Upper lobe of left lung (tissue), 4 donors: ENCODE measurements at regions not wholly inside any gene's neighbourhood (a gene's known extent, or its start where the extent isn't known, plus 50 kb on each side); places are given as distances from the start of the nearest gene placed in this dataset.

Experiments
- CTCF ChIP-seq, 6 experiments: fragments of 450-650 bp in 4 of 6; fragments of 200-600 bp in 2 of 6; sonication (generic) in 2 of 6; IDR thresholded peaks; one replicate each; pipeline ENCODE4 v1.5.1; 2016 to 2019; ENCODE audit warnings: antibody characterized with exemption in 6 of 6
- EP300 ChIP-seq, 4 donors: sonication (generic); formaldehyde crosslinking; IDR thresholded peaks; one replicate each; pipeline ENCODE4 v1.5.1; 2017; ENCODE audit warnings: antibody characterized with exemption in 4 of 4, control low read depth in 2 of 4
- POLR2AphosphoS5 ChIP-seq, 2 donors: sonication (generic); formaldehyde crosslinking; IDR thresholded peaks; one replicate each; pipeline ENCODE4 v1.5.1; 2017; ENCODE audit warnings: antibody characterized with exemption in 2 of 2

DNA sequence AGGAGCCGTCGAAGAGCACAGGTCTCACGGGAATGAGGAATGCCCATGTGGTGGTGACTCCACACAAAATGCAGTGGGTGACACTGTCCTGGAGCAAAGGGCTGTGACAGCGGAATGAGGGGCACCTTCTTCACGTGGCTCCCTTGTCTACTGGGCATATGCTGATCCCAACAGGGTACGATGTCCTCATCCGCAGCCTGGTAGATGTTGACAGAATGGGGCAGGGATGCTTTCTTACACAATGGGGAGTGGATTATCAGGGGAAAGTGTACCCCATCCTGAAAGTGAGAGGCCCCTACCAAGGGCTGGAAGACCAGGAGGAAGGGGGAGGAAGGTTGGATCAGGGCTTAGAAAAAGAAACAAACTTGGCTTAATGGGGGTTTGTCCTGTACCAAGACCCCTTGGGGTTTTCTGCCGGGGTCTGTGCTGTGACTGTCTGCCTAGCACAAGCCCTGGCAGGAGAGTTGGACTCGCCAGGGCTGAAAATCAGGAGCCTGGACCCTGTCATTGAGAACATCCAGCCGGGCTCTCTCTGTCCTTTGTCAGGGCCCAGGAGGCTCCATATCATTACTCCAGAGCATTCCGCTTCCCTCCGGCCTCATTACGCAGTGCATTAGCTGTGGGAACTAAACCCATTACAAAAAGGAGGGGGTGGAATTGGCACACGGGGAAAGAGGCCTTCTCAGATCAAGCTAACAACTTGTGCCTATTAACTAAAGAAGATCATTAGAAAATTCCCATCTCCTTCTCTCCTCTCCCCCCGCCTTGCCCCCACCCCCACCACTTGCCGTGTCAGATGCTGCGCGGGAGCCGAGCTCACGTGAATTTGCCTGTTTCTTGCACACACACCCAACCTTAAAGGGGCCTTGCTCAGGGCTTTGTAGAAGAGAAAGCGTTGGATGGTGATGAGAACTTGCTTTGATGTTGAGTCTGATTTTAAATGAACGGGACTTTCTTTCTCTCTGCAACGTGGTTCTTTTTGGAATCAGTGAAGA is 171.8 kb upstream of the PARP11 start:
- TF ChIP-seq EP300 (IDR thresholded peaks at IDR 0.05) = no peak
- no peak for TF ChIP-seq CTCF (IDR thresholded peaks at IDR 0.05)
- no peak for TF ChIP-seq POLR2AphosphoS5 (IDR thresholded peaks at IDR 0.05)
